ENCODE measurements at regions not wholly inside any gene's neighbourhood (a gene's known extent, or its start where the extent isn't known, plus 50 kb on each side); places are given as distances from the start of the nearest gene placed in this dataset.

DNA sequence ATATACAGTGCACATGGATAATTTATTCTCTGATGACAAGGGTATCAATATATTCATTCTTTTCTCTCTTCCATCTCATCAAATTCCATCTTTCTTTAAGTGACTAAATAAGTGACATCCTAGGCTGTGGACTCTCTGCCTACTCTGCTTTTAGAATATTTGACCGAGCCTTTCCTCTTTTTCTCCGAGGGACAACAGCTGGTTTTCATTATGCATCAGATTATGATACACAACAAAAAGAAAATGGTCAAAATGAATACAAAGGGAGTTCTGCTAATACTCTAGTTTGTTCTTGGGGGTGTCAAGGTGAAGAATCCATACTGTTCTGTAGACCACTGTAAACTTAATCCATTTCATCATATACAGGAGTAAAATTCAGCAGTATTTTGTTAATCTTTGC lies 942.6 kb downstream of the KCNJ2 start:
- Histone ChIP-seq H3K4me1 (ENCODE audit: control insufficient read depth in 1 of 2, insufficient read depth in 1 of 2, low read depth in 1 of 2, low read length in 1 of 2) (no peaks in the 10 kb centered on the region), H3K4me3 (ENCODE audit: low read depth in 1 of 2, low read length in 1 of 2) (no peak overlapping the region), H3K27me3 (no peaks in the 10 kb centered on the region), H3K27ac (no peak overlapping the region), H3K9me3 (no peaks in the 10 kb centered on the region), H3K36me3 (no peaks in the 10 kb centered on the region)
- TF ChIP-seq, protein P1, sequence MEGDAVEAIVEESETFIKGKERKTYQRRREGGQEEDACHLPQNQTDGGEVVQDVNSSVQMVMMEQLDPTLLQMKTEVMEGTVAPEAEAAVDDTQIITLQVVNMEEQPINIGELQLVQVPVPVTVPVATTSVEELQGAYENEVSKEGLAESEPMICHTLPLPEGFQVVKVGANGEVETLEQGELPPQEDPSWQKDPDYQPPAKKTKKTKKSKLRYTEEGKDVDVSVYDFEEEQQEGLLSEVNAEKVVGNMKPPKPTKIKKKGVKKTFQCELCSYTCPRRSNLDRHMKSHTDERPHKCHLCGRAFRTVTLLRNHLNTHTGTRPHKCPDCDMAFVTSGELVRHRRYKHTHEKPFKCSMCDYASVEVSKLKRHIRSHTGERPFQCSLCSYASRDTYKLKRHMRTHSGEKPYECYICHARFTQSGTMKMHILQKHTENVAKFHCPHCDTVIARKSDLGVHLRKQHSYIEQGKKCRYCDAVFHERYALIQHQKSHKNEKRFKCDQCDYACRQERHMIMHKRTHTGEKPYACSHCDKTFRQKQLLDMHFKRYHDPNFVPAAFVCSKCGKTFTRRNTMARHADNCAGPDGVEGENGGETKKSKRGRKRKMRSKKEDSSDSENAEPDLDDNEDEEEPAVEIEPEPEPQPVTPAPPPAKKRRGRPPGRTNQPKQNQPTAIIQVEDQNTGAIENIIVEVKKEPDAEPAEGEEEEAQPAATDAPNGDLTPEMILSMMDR (IDR thresholded peaks at IDR 0.05), result no peak

GRCh38 chr17:71113347-71113746 lies 944.0 kb downstream of the KCNJ2 start:
- TF ChIP-seq, protein P1 (IDR thresholded peaks at IDR 0.05), result no peak
- Histone ChIP-seq H3K36me3 (no peaks in the 10 kb centered on the region), H3K27ac (no peak overlapping the region), H3K4me3 (ENCODE audit: low read depth in 1 of 2, low read length in 1 of 2) (no peak overlapping the region), H3K27me3 (no peaks in the 10 kb centered on the region), H3K9me3 (no peaks in the 10 kb centered on the region), H3K4me1 (ENCODE audit: control insufficient read depth in 1 of 2, insufficient read depth in 1 of 2, low read depth in 1 of 2, low read length in 1 of 2) (no peaks in the 10 kb centered on the region)

- TF ChIP-seq, protein P1 (IDR thresholded peaks at IDR 0.05), result no peak
- H3K4me1 ChIP-seq (ENCODE audit: control insufficient read depth in 1 of 2, insufficient read depth in 1 of 2, low read depth in 1 of 2, low read length in 1 of 2), result no peaks in the 10 kb centered on the region
- no peaks in the 10 kb centered on the region for H3K36me3 ChIP-seq
- no peaks in the 10 kb centered on the region for H3K27me3 ChIP-seq
- no peaks in the 10 kb centered on the region for H3K9me3 ChIP-seq
- no peak overlapping the region for H3K4me3 ChIP-seq (ENCODE audit: low read depth in 1 of 2, low read length in 1 of 2)
- H3K27ac ChIP-seq, result no peak overlapping the region
These were observed 945.8 kb downstream of the KCNJ2 start for GRCh38 chr17:71114911-71115668.

DNA sequence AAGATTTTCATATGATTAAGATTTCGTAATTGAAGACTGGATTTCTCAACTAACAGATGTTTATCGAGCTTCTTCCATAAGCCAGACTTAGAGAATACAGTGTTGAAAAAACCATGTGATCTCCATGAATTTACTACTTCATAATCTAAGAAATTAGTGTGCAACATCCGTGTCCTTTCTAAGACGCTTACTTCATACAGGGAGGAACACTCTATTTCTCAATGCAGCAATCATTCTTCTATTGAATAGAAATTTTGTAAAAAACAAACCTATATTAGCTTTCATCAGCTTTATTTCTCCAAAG lies 946.3 kb downstream of the KCNJ2 start:
- Histone ChIP-seq H3K36me3 (no peaks in the 10 kb centered on the region), H3K4me3 (ENCODE audit: low read depth in 1 of 2, low read length in 1 of 2) (no peak overlapping the region), H3K4me1 (ENCODE audit: control insufficient read depth in 1 of 2, insufficient read depth in 1 of 2, low read depth in 1 of 2, low read length in 1 of 2) (no peaks in the 10 kb centered on the region), H3K9me3 (no peaks in the 10 kb centered on the region), H3K27ac (no peak overlapping the region), H3K27me3 (no peaks in the 10 kb centered on the region)
- TF ChIP-seq, protein P1 (IDR thresholded peaks at IDR 0.05), result no peak

- H3K9me3 ChIP-seq, result no peaks in the 10 kb centered on the region
- H3K27me3 ChIP-seq, result no peaks in the 10 kb centered on the region
- H3K27ac ChIP-seq, result no peak overlapping the region
- no peaks in the 10 kb centered on the region for H3K36me3 ChIP-seq
- TF ChIP-seq, protein P1 (IDR thresholded peaks at IDR 0.05), result no peak
- H3K4me3 ChIP-seq (ENCODE audit: low read depth in 1 of 2, low read length in 1 of 2), result no peak overlapping the region
- H3K4me1 ChIP-seq (ENCODE audit: control insufficient read depth in 1 of 2, insufficient read depth in 1 of 2, low read depth in 1 of 2, low read length in 1 of 2), result no peaks in the 10 kb centered on the region
These were observed 948.1 kb downstream of the KCNJ2 start for GRCh38 chr17:71117466-71117865.
